ENCODE measurements at regions not wholly inside any gene's neighbourhood (a gene's known extent, or its start where the extent isn't known, plus 50 kb on each side); places are given as distances from the start of the nearest gene placed in this dataset.

DNA sequence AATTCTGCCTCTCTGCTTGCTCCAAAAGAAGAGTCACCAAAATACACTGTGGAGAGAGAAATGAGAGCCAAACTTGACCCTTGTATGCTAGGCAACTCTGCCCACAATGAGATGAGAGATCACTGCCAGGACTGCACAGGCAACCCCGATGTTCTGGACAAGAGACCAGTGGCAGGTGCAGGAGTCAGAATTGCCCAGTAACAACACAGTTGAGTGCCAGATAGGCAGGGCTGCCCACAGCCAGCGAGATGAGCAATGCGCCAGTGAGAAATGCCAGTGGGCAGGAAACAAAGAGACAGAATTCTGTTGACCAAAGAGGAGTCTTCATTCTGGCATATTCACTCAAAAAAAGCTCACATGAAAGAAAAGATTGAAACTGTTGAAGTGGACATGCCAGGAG lies 570.7 kb downstream of the CAAP1 start:
- TF ChIP-seq POLR2A (IDR thresholded peaks at IDR 0.05; ENCODE audit: low read depth, low read length) = no peak
- FAIRE-seq (no peak), DNase-seq (ENCODE audit: insufficient read length, low spot score) (no peak)

DNA sequence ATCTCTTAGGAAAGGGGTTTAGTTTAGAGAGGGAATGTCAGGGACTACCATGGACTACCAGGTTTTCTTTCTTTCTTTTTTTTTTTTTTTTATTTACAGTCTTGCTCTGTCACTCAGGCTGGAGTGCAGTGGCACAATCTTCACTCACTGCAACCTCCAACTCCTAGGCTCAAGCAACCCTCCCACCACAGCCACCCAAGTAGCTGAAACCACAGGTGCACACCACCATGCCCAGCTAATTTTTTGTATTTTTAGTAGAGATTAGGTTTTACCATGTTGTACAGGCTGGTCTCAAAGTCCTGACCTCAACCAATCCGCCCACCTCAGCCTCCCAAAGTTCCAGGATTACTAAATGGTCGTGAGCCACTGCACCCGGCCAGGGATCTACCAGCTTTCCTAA lies 572.7 kb downstream of the CAAP1 start:
- FAIRE-seq (no peak), DNase-seq (ENCODE audit: insufficient read length, low spot score) (no peak)
- no peak for TF ChIP-seq POLR2A (IDR thresholded peaks at IDR 0.05; ENCODE audit: low read depth, low read length)

DNA sequence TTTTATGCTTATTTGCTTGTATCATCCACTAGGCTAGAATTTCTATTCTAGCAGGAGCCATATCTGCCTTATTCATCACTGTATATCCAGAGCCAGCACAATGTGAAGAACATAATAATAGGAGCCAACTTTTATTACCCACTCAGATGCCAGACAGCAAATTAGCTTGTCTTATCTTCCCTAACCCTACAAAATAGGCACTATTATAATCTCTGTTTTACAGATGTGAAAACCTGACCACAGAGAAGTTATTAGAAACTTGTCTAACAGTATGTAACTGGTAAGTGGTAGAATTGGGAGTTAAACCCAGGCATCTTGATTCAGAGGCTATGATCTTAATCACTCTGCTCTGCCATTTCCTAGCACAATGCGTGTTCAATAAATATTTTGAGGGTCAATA lies 579.5 kb downstream of the CAAP1 start:
- TF ChIP-seq POLR2A (IDR thresholded peaks at IDR 0.05; ENCODE audit: low read depth, low read length) = no peak
- DNase-seq (ENCODE audit: insufficient read length, low spot score) (no peak), FAIRE-seq (no peak)

- peak; percentile 20 for FAIRE-seq
These were observed 581.1 kb downstream of the CAAP1 start for GRCh38 chr9:26311463-26311995.

DNA sequence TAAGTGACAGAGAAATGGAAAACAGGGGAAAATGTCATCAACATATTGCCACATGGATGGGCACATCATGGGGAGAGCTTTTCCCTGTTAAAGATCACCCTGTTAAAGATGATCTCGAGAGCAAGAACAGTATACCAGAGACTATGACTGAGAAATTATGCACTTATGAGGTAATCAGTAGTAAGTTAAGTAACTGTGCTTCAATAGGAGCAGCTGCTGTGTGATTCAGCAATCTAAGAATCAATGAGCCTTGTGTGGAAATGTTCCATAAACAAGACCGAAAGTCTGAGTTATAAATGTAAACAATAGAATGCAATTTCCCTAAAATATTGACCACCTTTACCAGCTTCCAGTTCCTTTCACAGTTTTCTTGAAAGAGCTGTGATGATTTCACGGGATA lies 582.3 kb downstream of the CAAP1 start:
- no peak for TF ChIP-seq POLR2A (IDR thresholded peaks at IDR 0.05; ENCODE audit: low read depth, low read length)
- DNase-seq (ENCODE audit: insufficient read length, low spot score) (no peak), FAIRE-seq (peak; percentile 93)

More at GRCh38 chr9:26311463-26311995, 581.1 kb downstream of the CAAP1 start:
- no peak for DNase-seq (ENCODE audit: insufficient read length, low spot score)
- no peak for TF ChIP-seq POLR2A (IDR thresholded peaks at IDR 0.05; ENCODE audit: low read depth, low read length)

DNA sequence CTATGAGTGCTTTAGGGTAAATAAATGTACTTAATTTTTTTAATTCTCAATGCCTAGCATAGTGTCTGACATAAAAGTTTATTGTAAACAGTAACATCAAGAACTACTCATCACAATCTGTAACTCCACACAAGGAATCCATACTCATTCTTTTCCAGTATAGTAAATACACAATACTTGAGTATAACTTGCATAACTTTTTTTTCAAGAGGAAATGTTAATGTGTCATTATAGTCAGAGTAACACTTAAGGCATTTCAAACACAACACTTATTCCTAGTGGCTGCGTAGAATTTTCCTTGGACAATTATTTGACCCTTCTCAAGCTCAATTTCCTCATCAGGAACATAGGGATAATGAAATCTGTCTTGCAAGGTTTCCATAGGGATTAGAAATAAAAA lies 584.3 kb downstream of the CAAP1 start:
- FAIRE-seq = peak; percentile 27
- TF ChIP-seq POLR2A (IDR thresholded peaks at IDR 0.05; ENCODE audit: low read depth, low read length) = no peak
- no peak for DNase-seq (ENCODE audit: insufficient read length, low spot score)

- TF ChIP-seq POLR2A (IDR thresholded peaks at IDR 0.05; ENCODE audit: low read depth, low read length) = no peak
- no peak for FAIRE-seq
- no peak for DNase-seq (ENCODE audit: insufficient read length, low spot score)
These were observed 590.9 kb downstream of the CAAP1 start for GRCh38 chr9:26301659-26302058.

DNA sequence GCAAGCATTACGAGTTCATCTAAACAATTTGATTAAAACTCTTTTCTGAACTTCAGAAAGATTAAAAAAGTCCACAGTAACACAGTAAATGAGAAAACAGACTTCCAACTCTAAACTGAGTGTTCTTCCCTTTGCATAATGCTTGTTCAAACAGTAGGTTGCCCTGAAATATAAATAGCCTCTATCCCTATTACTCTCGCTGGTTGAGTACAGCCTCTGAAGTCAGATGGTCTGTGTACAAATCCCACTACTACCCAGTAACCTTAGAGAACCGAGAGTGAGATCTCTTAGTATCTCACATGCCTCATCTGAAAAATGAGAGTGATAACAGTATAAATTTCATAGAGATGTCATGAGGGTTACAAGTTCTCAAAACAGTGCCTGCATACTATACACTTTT lies 591.6 kb downstream of the CAAP1 start:
- peak; percentile 15 for FAIRE-seq

GRCh38 chr9:26296910-26297572 lies 595.6 kb downstream of the CAAP1 start:
- FAIRE-seq = peak; percentile 86
- TF ChIP-seq POLR2A (IDR thresholded peaks at IDR 0.05; ENCODE audit: low read depth, low read length) = no peak

More for the DNA sequence above, 591.6 kb downstream of the CAAP1 start:
- TF ChIP-seq POLR2A (IDR thresholded peaks at IDR 0.05; ENCODE audit: low read depth, low read length) = no peak
- DNase-seq (ENCODE audit: insufficient read length, low spot score) = no peak

DNA sequence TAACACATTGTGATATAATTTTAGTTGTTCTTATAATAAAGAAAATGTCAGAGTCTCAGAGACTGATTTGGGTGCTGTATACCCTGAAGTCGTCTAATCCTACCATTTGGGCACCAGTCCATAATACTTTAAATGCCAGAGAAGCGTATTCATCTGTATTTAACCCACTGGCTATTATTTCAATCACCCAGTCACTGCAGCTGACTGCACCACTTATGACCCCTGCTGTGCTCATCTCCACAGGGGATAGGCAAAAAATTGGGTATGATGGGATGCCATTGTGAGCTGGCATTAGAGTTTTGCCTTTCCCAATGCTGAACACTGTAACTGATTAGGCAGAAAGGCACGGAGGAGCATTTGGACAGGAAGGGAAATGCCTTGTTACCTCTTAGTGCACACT lies 599.7 kb downstream of the CAAP1 start:
- FAIRE-seq (peak; percentile 100), DNase-seq (ENCODE audit: insufficient read length, low spot score) (peak; percentile 30)
- TF ChIP-seq POLR2A (IDR thresholded peaks at IDR 0.05; ENCODE audit: low read depth, low read length) = no peak

More at GRCh38 chr9:26296910-26297572, 595.6 kb downstream of the CAAP1 start:
- DNase-seq (ENCODE audit: insufficient read length, low spot score) = no peak

GRCh38 chr9:26271495-26272122 lies 593.4 kb upstream of the TUSC1 start:
- FAIRE-seq = no peak
- TF ChIP-seq POLR2A (IDR thresholded peaks at IDR 0.05; ENCODE audit: low read depth, low read length) = no peak
- DNase-seq (ENCODE audit: insufficient read length, low spot score) = no peak

DNA sequence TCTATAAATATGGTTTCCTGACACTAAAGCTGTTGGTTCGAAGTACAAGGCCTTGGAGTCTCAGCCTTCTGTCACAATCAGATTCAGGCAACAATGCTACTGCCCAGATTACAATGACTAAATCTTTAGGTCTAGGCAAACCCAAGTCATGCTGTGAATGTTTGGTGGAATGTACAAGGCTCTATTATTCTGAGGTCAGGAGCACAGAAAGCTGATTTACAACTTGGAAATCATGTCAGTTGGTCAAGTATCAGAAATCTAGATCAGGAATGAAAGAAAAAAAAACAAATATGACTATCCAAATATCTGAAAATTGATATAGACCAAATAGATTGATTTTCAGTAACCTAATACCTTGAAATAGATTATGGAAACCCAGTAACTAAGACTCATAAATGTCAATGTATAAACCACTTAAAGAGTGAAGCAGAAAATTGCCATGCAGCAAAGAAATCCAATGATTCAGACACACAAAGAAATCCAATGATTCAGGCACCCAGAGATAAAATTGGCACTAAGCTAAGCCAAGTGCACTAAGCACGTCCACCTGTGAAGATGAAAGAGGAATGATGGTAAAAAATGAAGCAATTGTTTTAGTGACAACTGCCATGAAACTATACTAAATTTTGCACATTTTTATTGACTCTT lies 588.0 kb upstream of the TUSC1 start:
- no peak for TF ChIP-seq POLR2A (IDR thresholded peaks at IDR 0.05; ENCODE audit: low read depth, low read length)
- DNase-seq (ENCODE audit: insufficient read length, low spot score) (no peak), FAIRE-seq (peak; percentile 53)

DNA sequence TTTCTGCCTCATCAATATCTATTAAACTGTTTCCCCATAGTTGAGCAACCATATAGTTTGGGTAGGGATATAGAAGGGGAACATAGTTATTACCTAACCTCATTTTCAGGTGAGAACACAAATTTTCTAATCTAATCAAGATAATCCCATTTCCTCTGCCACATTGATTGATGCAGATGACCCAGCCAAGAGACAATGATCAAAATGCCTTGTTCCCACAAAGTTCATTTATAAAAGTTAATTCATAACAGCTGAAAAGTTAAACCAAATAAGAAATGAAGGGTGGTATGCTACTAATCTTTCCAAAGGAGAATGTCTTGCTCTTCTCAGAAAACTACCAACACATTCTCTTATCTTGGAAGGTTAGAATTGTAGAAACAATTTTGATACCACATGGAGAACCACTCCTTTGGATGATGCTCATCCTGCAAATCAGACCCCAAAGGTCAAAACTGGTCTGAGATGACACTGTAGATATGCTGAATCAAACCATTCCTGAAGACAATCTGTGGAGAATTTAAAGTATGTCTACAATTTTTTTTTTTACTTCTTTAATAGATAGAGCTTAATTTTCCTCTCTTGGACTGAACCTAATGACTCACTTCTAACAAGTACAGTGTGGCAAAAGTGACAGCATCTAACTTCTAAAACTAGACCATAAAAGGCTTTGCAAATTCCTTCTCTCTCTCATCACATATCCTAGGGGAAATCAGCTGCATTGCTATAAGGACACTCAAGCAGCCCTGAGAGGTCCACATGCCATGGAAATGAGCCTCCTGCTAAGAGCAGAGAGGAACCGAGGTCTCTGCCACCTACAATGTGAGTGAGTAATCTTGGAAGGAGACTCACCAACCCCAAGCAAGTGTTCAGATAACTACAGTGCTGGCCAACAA lies 586.7 kb upstream of the TUSC1 start:
- no peak for DNase-seq (ENCODE audit: insufficient read length, low spot score)
- FAIRE-seq = peak; percentile 99
- TF ChIP-seq POLR2A (IDR thresholded peaks at IDR 0.05; ENCODE audit: low read depth, low read length) = no peak

DNA sequence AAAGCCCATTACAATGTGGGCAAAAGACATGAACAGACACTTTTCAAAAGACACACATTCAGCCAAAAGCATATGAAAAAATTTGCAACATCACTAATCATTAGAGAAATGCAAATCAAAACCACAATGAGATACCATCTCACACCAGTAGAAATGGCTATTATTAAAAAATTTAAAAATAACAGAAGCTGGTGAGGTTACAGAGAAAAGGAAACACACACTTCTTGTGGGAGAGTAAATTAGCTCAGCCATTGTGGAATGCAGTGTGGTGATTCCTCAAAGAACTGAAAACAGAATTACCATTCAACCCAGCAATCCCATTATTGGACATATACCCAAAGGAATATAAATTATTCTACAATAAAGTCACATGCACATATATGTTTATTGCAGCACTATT lies 585.2 kb upstream of the TUSC1 start:
- DNase-seq (ENCODE audit: insufficient read length, low spot score) = no peak

More for the DNA sequence above, 585.2 kb upstream of the TUSC1 start:
- FAIRE-seq = no peak
- no peak for TF ChIP-seq POLR2A (IDR thresholded peaks at IDR 0.05; ENCODE audit: low read depth, low read length)
